ENCODE measurements at regions not wholly inside any gene's neighbourhood (a gene's known extent, or its start where the extent isn't known, plus 50 kb on each side); places are given as distances from the start of the nearest gene placed in this dataset.

GRCh38 chr12:118488034-118488433 is 111.7 kb downstream of the SUDS3 start (continued):
- no peak for TF ChIP-seq RNF2 (IDR thresholded peaks at IDR 0.05; ENCODE audit: borderline replicate concordance, low read depth, low read length, missing control alignments, poor library complexity, severe bottlenecking)
- TF ChIP-seq SAP30 (IDR thresholded peaks at IDR 0.05; ENCODE audit: insufficient read depth, insufficient replicate concordance, low read length): no peak
- TF ChIP-seq EZH2 (IDR thresholded peaks at IDR 0.05; ENCODE audit: low read depth, low read length, severe bottlenecking): no peak
- no peak for TF ChIP-seq ZNF274 (IDR thresholded peaks at IDR 0.05; ENCODE audit: borderline replicate concordance, extremely low read depth, low read length)
- TF ChIP-seq HDAC2 (IDR thresholded peaks at IDR 0.05; ENCODE audit: borderline replicate concordance in 1 of 2, low read depth in 2 of 2, low read length in 2 of 2): no peak
